Adrenal gland (tissue), 5 donors: ENCODE measurements at regions not wholly inside any gene's neighbourhood (a gene's known extent, or its start where the extent isn't known, plus 50 kb on each side); places are given as distances from the start of the nearest gene placed in this dataset.

Source experiments
- POLR2A ChIP-seq, 2 donors: fragments of 450-650 bp; IDR thresholded peaks; one replicate each; pipeline ENCODE4 v1.6.1; 2017; ENCODE audit warnings: antibody characterized with exemption in 2 of 2, mild to moderate bottlenecking in 2 of 2, moderate library complexity in 1 of 2
- TF ChIP-seq, protein P1 (sequence below), 6 experiments: fragments of 450-650 bp in 4 of 6; fragments of 200-600 bp in 2 of 6; sonication (generic) in 1 of 6; IDR thresholded peaks; 1 replicate in 5 of 6; 2 replicates in 1 of 6; pipeline versions ENCODE4 v1.5.1 to v1.8.0; 2016 to 2021; ENCODE audit warnings: antibody characterized with exemption in 6 of 6, mild to moderate bottlenecking in 2 of 6, moderate library complexity in 1 of 6
- donor health status: DM: no; HTN: no; CAD: no.

DNA sequence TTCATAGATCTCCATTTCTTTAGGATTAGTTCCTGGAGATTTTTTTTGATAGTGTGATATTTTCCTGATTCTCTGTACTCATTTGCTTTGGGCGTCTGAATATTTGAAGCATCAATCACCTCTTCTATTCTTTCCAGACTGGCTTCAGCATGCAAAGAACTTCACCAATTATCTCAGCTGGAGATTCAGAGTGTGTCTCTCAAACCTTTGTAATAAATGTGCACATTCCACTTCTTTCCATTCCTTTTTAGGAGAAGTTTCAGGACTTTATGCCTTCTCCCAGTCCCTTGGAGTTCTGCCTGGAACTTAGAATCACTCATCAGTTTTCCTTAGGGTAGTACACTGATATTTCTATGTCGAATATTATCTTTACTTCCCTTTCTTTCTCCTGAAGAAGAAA, 334.8 kb downstream of the TEX13C start:
- TF ChIP-seq POLR2A (IDR thresholded peaks at IDR 0.05) = no peak
- TF ChIP-seq, protein P1, sequence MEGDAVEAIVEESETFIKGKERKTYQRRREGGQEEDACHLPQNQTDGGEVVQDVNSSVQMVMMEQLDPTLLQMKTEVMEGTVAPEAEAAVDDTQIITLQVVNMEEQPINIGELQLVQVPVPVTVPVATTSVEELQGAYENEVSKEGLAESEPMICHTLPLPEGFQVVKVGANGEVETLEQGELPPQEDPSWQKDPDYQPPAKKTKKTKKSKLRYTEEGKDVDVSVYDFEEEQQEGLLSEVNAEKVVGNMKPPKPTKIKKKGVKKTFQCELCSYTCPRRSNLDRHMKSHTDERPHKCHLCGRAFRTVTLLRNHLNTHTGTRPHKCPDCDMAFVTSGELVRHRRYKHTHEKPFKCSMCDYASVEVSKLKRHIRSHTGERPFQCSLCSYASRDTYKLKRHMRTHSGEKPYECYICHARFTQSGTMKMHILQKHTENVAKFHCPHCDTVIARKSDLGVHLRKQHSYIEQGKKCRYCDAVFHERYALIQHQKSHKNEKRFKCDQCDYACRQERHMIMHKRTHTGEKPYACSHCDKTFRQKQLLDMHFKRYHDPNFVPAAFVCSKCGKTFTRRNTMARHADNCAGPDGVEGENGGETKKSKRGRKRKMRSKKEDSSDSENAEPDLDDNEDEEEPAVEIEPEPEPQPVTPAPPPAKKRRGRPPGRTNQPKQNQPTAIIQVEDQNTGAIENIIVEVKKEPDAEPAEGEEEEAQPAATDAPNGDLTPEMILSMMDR (IDR thresholded peaks at IDR 0.05) = no peak
